NOMO-1 treated with DMSO at 0.1 percent for 48 hours (cell line): ENCODE measurements at regions not wholly inside any gene's neighbourhood (a gene's known extent, or its start where the extent isn't known, plus 50 kb on each side); places are given as distances from the start of the nearest gene placed in this dataset.

Experiments used
- DNase-seq: peaks from one replicate; lab custom pipeline; 2025; ENCODE audit not compliant: unreplicated experiment; lab: John Stamatoyannopoulos, UW

- no peak for DNase-seq
Measured at GRCh38 chr16:6247775-6248174, 1084.9 kb upstream of the RBFOX1 start.

GRCh38 chr16:6247150-6247549 is 1085.5 kb upstream of the RBFOX1 start:
- no peak for DNase-seq

- no peak for DNase-seq
Measured at GRCh38 chr16:6246266-6246665, 1086.4 kb upstream of the RBFOX1 start.

DNA sequence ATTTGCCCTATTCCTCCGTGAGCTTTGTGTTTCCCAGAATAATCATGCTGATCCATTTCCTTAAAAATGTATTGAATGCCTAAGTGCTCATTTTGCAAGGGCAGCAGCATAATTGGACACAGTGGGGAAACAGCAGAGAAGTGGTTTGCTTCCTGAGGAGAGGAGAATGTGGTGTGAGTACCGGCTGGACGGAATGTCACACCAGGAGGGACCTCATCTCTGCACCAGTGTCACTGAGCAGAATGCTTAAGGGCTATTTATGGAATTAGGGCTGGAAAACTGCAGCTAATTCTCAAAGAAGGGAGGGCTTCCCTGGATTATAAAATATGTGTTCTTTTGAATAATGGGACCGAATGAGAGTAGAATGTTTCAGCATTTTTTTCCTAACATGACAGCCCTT is 1100.6 kb upstream of the RBFOX1 start:
- DNase-seq, result no peak

- no peak for DNase-seq
Measured at GRCh38 chr16:6231398-6231797, 1101.2 kb upstream of the RBFOX1 start.

GRCh38 chr16:6229186-6229585 is 1103.5 kb upstream of the RBFOX1 start:
- no peak for DNase-seq

DNA sequence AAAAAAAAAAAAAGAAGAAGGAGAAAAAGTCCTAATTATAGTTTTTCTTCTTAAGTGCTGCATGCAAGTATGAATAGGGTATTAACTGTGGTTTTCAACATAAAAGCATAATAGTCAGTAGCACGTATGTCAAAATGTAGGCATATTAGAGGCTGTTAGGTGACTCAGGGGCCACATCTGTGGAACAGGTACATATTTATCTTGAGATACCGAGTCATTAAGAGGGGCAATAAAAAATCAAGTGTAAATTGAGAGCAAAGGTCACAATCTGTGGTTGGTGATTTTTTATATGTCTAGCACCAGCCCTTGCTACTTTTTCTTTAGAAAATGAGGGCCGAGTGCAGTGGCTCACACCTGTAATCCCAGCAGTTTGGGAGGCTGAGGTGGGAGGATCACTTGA is 1113.8 kb upstream of the RBFOX1 start:
- DNase-seq, result no peak

GRCh38 chr16:6216836-6217235 is 1115.8 kb upstream of the RBFOX1 start:
- no peak for DNase-seq

GRCh38 chr16:6211644-6212043 is 1114.0 kb upstream of the EEF2KMT start:
- DNase-seq, result no peak

GRCh38 chr16:6209355-6209930 is 1111.8 kb upstream of the EEF2KMT start:
- DNase-seq, result no peak

DNA sequence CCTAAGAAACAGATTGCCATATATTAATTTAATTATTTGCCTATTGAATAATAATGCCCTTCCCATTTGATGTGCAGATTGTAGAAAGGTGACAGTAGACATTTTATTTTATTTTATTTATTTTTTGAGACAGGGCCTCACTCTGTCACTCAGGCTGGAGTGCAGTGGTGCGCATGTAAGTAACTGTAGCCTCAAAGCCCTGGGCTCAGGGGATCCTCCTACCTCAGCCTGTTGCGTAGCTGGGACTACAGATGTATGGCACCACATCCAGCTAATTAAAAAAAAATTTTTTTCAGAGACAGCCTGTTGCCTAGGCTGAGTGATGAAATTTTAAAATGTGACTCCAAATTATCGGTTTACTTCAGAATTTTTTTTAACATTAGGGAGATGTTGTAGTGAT is 1110.0 kb upstream of the EEF2KMT start:
- DNase-seq, result no peak

- DNase-seq, result no peak
Measured at GRCh38 chr16:6207124-6207523, 1109.5 kb upstream of the EEF2KMT start.

- DNase-seq, result no peak
Measured at GRCh38 chr16:6206080-6206479, 1108.5 kb upstream of the EEF2KMT start.

- no peak for DNase-seq
Measured at GRCh38 chr16:6204945-6205344, 1107.3 kb upstream of the EEF2KMT start.

DNA sequence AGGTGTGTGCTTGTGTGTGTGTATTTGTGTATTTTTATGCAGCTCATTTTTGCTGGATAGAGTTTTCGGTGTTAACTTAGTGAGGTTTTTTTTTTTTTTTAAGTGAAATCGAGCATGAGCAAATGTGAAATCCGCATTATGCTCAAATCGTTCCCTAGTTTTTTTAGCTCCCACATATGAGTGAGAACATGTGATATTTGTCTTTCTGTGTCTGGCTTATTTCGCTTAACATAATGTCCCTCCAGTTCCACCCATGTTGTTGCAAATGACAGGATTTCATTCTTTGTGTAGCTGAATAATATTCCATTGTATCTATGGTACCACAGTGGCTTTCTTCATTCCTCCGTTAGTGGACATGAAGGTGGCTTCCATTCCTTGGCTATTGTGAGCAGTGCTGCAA is 1103.3 kb upstream of the EEF2KMT start:
- no peak for DNase-seq

GRCh38 chr16:6200271-6200670 is 1102.7 kb upstream of the EEF2KMT start:
- DNase-seq, result no peak

DNA sequence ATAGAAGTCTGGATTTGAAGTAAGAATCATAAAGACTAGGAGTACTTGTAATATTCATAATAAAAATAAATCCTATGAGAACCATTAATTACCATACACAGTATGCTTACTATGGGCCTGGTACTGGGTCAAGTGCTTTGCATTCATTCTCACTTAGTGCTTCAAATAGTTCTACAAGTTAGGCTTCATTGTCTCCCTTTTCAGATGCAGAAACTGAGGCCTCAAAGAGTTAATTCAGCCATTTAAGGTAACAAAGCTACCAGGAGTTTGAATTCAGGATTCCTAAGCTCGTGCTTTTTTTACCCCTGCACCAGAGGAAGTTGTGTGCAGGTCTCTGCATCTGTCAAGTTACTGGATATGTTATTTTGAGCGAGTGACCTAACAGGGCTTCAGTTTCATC is 1098.4 kb upstream of the EEF2KMT start:
- no peak for DNase-seq

- DNase-seq, result no peak
Measured at GRCh38 chr16:6193718-6194117, 1096.1 kb upstream of the EEF2KMT start.

DNA sequence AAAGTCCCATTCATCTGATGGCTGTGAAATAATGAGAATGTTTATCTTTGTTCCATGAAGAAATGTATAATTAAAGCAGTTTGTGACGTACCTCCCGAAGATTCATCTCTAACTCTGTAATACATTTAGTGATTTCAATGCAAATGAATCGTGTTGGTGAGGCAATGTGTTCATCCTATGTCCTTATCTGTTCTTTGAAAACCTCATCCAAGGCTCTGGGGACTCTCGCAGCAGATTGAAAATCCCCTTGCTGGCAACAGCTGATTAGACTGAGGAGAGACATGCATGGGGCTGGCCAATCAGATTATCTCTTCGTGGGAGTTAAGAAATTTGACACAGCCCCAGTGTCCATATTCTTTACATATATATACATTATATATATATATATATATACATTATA is 1095.4 kb upstream of the EEF2KMT start:
- no peak for DNase-seq

DNA sequence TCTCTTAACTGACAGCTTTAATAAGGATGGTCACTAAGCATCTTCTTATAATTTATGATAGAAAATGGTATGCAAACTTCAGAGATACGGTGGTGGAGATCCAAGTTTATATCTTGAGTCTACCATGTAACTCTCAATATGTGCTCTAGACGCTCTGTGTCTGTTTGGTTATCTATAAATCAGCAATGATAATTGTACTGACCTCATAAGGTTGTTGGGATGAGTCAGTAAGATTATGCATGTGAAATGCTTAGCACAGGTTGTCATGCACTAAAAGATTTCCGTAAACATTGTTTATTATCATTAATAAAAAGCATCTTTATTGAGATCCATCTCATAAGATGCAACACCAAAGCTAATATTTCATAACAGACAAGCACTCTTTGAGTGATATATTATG is 1094.9 kb upstream of the EEF2KMT start:
- no peak for DNase-seq

DNA sequence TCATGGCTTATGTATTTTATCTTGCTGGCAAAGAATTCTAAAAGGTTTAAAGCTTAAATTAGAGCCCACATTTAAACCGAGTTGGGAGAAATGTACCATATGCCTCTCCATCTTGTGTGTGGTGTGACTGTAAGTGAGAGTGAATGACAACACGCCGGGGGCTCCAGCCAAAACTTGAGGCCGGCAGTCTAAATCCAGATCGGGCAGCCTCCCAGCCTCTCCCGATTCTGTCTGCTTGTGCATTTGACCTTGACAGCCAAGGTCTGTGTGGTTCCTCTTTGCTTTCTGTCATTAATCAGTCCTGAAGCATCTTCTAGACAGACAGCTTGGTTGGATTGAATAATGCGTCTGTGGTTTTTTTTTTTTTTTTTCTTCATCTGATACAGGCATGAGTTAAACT is 1093.2 kb upstream of the EEF2KMT start:
- no peak for DNase-seq

- no peak for DNase-seq
Measured at GRCh38 chr16:6189216-6189615, 1091.6 kb upstream of the EEF2KMT start.

- no peak for DNase-seq
Measured at GRCh38 chr16:6177616-6178180, 1080.1 kb upstream of the EEF2KMT start.
